K562 (cell line): ENCODE measurements at regions not wholly inside any gene's neighbourhood (a gene's known extent, or its start where the extent isn't known, plus 50 kb on each side); places are given as distances from the start of the nearest gene placed in this dataset.

Experiments
- ATAC-seq: fragments of 200-7000 bp; cut with Tn5 transposase; 3 replicates; pipeline ENCODE4 v1.9.1; 2020; ENCODE audit warnings: moderate library complexity
- BruUV-seq: library from RNA; stranded (reverse); fragments of 400-500 nt; replicated peaks from 2 replicates; lab custom pipeline; 2021; lab: Mats Ljungman, UMichigan
- CTCF ChIA-PET: fragments of 300-600 bp; formaldehyde crosslinking; extraction: SDS; loops from one replicate; lab custom pipeline; 2021; ENCODE audit warnings: low intra/inter-chr PET ratio; lab: Yijun Ruan, JAX
- POLR2A ChIA-PET: fragments of 300-600, 350-650 bp; sonication (Branson Sonifier 250); formaldehyde crosslinking; extraction: SDS; loops from one replicate; lab custom pipeline; 2021; ENCODE audit warnings: antibody characterized with exemption, inconsistent platforms; lab: Yijun Ruan, JAX
- DNase-seq, 4 experiments: peaks; one replicate each; pipeline versions ENCODE4 v3.0.0 to v3.0.0-alpha.2; 2011 to 2018; ENCODE audit warnings: low spot score in 3 of 4, mixed read lengths in 3 of 4; ENCODE audit errors: extremely low read depth in 1 of 4
- FAIRE-seq: peaks from 2 replicates; lab custom pipeline; 2011; peaks lifted over from hg19 to GRCh38; lab: Jason Lieb, UNC
- H2AFZ ChIP-seq: 2 replicates; pipeline ENCODE4 v1.6.0; 2011; ENCODE audit warnings: low read depth, low read length, control low read depth, inconsistent platforms
- H3K27ac ChIP-seq: fragments of 200-600 bp; 3 replicates; pipeline ENCODE4 v1.8.0; 2011; ENCODE audit warnings: low read depth, mild to moderate bottlenecking, control low read depth, inconsistent platforms, low read length, moderate library complexity, mixed read lengths; ENCODE audit errors: extremely low read depth
- H3K27me3 ChIP-seq, 2 experiments: fragments of 300-600 bp in 1 of 2; 2 replicates in 1 of 2; 3 replicates in 1 of 2; pipeline versions ENCODE4 v1.6.0 to v1.8.0; 2011; ENCODE audit warnings: inconsistent platforms in 2 of 2, low read length in 2 of 2, mild to moderate bottlenecking in 1 of 2, mixed read lengths in 1 of 2, moderate library complexity in 1 of 2; ENCODE audit not compliant: control insufficient read depth in 2 of 2, insufficient read depth in 2 of 2
- H3K36me3 ChIP-seq: fragments of 300-600 bp; 3 replicates; pipeline ENCODE4 v1.8.0; 2011; ENCODE audit warnings: mild to moderate bottlenecking, low read length, inconsistent platforms; ENCODE audit not compliant: control insufficient read depth, insufficient read depth
- H3K4me1 ChIP-seq, 2 experiments: fragments of 200-600 bp in 1 of 2; replicated peaks in 1 of 2; 2 replicates in 1 of 2; 3 replicates in 1 of 2; pipeline versions ENCODE4 v1.5.1 to v1.8.0; 2011; ENCODE audit warnings: inconsistent platforms in 2 of 2, low read length in 2 of 2, mild to moderate bottlenecking in 1 of 2, mixed read lengths in 1 of 2, moderate library complexity in 1 of 2; ENCODE audit not compliant: control insufficient read depth in 2 of 2, insufficient read depth in 2 of 2
- H3K4me2 ChIP-seq: 2 replicates; pipeline ENCODE4 v1.6.1; 2011; ENCODE audit warnings: low read length, control low read depth, inconsistent platforms, mixed read lengths; ENCODE audit not compliant: insufficient read depth
- H3K4me3 ChIP-seq: fragments of 200-600 bp; sonication (generic), shearing (Covaris generic); 2 replicates; pipeline ENCODE4 v1.5.1; 2016; ENCODE audit warnings: control low read depth, inconsistent platforms
- H3K79me2 ChIP-seq: fragments of 200-600 bp; 3 replicates; pipeline ENCODE4 v1.8.0; 2011; ENCODE audit warnings: low read length, inconsistent platforms; ENCODE audit not compliant: control insufficient read depth, insufficient read depth
- H3K9ac ChIP-seq, 2 experiments: 2 replicates each; pipeline versions ENCODE4 v1.6.0 to v1.6.1; 2011; ENCODE audit warnings: low read depth in 2 of 2, low read length in 2 of 2, control low read depth in 1 of 2, inconsistent platforms in 1 of 2, mild to moderate bottlenecking in 1 of 2, mixed read lengths in 1 of 2; ENCODE audit not compliant: insufficient read depth in 1 of 2
- H3K9me1 ChIP-seq: one replicate; pipeline ENCODE4 v1.6.0; 2011; ENCODE audit warnings: inconsistent platforms, mild to moderate bottlenecking, low read length, moderate library complexity; ENCODE audit not compliant: control insufficient read depth, insufficient read depth
- H3K9me3 ChIP-seq: replicated peaks from 2 replicates; pipeline ENCODE4 v1.5.1; 2011; ENCODE audit warnings: low read depth, low read length, inconsistent platforms; ENCODE audit not compliant: control insufficient read depth, insufficient read depth
- H4K20me1 ChIP-seq: replicated peaks from 2 replicates; pipeline ENCODE4 v1.6.1; 2011; ENCODE audit warnings: low read length, inconsistent platforms, mixed read lengths; ENCODE audit not compliant: control insufficient read depth, insufficient read depth
- ATF1 ChIP-seq, 2 experiments: fragments of 450-650 bp in 1 of 2; IDR thresholded peaks; 2 replicates each; pipeline ENCODE4 v1.6.1; 2016; ENCODE audit warnings: missing compliant biosample characterization in 1 of 2, missing genetic modification characterization in 1 of 2
- CLOCK ChIP-seq: fragments of 250-450 bp; sonication (Bioruptor Pico); IDR thresholded peaks from 2 replicates; pipeline ENCODE4 v1.4.0; 2020; ENCODE audit warnings: mild to moderate bottlenecking, moderate library complexity, borderline replicate concordance
- E2F6 ChIP-seq, 2 experiments: IDR thresholded peaks; 2 replicates each; pipeline ENCODE4 v1.6.1; 2011; ENCODE audit warnings: borderline replicate concordance in 1 of 2, control low read depth in 1 of 2, low read depth in 1 of 2, low read length in 1 of 2, mild to moderate bottlenecking in 1 of 2, mixed read lengths in 1 of 2, moderate library complexity in 1 of 2; ENCODE audit not compliant: insufficient read depth in 1 of 2, insufficient read length in 1 of 2, poor library complexity in 1 of 2, severe bottlenecking in 1 of 2; ENCODE audit errors: extremely low read depth in 1 of 2
- FOXJ3 ChIP-seq: sonication (generic); formaldehyde crosslinking; IDR thresholded peaks from 2 replicates; pipeline ENCODE4 v1.4.0; 2020; ENCODE audit warnings: mild to moderate bottlenecking, missing genetic modification reagents
- IRF2 ChIP-seq: sonication (generic); formaldehyde crosslinking; IDR thresholded peaks from 2 replicates; pipeline ENCODE4 v1.8.1; 2022; ENCODE audit warnings: mild to moderate bottlenecking, missing genetic modification reagents
- MAFG ChIP-seq: fragments of 450-650 bp; conservative IDR thresholded peaks from 2 replicates; pipeline ENCODE4 v1.6.1; 2016; ENCODE audit warnings: missing genetic modification characterization, missing compliant biosample characterization
- MED1 ChIP-seq: sonication (generic); formaldehyde crosslinking; IDR thresholded peaks from 2 replicates; pipeline ENCODE4 v1.8.1; 2023; ENCODE audit warnings: missing genetic modification reagents, borderline replicate concordance
- MTA3 ChIP-seq: fragments of 450-650 bp; formaldehyde crosslinking; IDR thresholded peaks from 2 replicates; pipeline ENCODE4 v1.6.1; 2017; ENCODE audit warnings: mild to moderate bottlenecking, borderline replicate concordance
- POLR2AphosphoS5 ChIP-seq: IDR thresholded peaks from 2 replicates; pipeline ENCODE4 v1.6.1; 2011; ENCODE audit warnings: mild to moderate bottlenecking, low read depth, low read length, moderate library complexity; ENCODE audit not compliant: control insufficient read depth, insufficient read depth
- RCOR1 ChIP-seq, 2 experiments: IDR thresholded peaks; 2 replicates each; pipeline ENCODE4 v1.6.1; 2012; ENCODE audit warnings: low read depth in 2 of 2, low read length in 2 of 2, borderline replicate concordance in 1 of 2, improper control_type of control experiment in 1 of 2
- THRA ChIP-seq: fragments of 450-650 bp; IDR thresholded peaks from 2 replicates; pipeline ENCODE4 v1.6.1; 2017; ENCODE audit warnings: mild to moderate bottlenecking, moderate library complexity
- U2AF1 ChIP-seq: fragments of 200-400 bp; formaldehyde crosslinking; optimal IDR thresholded peaks from 2 replicates; pipeline ENCODE3; 2017; ENCODE audit warnings: mild to moderate bottlenecking, low read depth, low read length, moderate library complexity
- XRCC3 ChIP-seq: fragments of 450-650 bp; IDR thresholded peaks from 2 replicates; pipeline ENCODE4 v1.6.1; 2017; ENCODE audit warnings: mild to moderate bottlenecking, moderate library complexity
- ZNF197 ChIP-seq: fragments of 200-800 bp; sonication (Bioruptor generic); IDR thresholded peaks from 2 replicates; pipeline ENCODE4 v1.6.1; 2016; ENCODE audit warnings: low read depth, missing genetic modification characterization, missing compliant biosample characterization
- ZNF507 ChIP-seq: conservative IDR thresholded peaks from 2 replicates; pipeline ENCODE4 v1.6.1; 2017; ENCODE audit warnings: missing genetic modification characterization, missing compliant biosample characterization
- WGBS: fragments of 100-300 bp; shearing (Covaris generic); methylation state at CpG from one replicate; pipeline ENCODE4 v1.1.6; 2016; ENCODE audit warnings: low coverage, mixed read lengths; ENCODE audit not compliant: insufficient coverage; ENCODE audit errors: missing lambda C conversion rate; 5-methylcytosine and 5-hydroxymethylcytosine counted together
- in situ Hi-C: fragments of 300-500 bp; cut with MboI; formaldehyde crosslinking; loops from 4 replicates; pipeline ENCODE4 v1.15.0; 2018; ENCODE audit warnings: inconsistent platforms, mixed read lengths
- intact Hi-C: fragments of 100-400 bp; cut with micrococcal nuclease; formaldehyde crosslinking; loops from 2 replicates; pipeline ENCODE4 v1.14.2; 2022

- 2% methylated on average over 5 of the region's 5 CpGs for WGBS
- Histone ChIP-seq H3K4me1 (no peaks in the 10 kb centered on the region), H3K79me2 (no peaks in the 10 kb centered on the region), H3K36me3 (no peaks in the 10 kb centered on the region), H3K9me1 (no peaks in the 10 kb centered on the region), H3K4me3 (no peak overlapping the region), H3K27me3 (no peaks in the 10 kb centered on the region), H3K27ac (no peak overlapping the region), H2AFZ (no peak overlapping the region), H3K9me3 (no peaks in the 10 kb centered on the region), H4K20me1 (no peaks in the 10 kb centered on the region), H3K4me2 (no peak overlapping the region), H3K9ac (no peak overlapping the region)
- DNase-seq (no peak), ATAC-seq (no peak), FAIRE-seq (no peak)
- in situ Hi-C loops (no loop called here), intact Hi-C loops (no loop called here)
- POLR2A ChIA-PET = interaction anchor here (1.5 kb wide), 1 partner anchor 12 kb away, joined by 3 read pairs; no protein-coding TSS in a partner anchor
- BruUV-seq = no TSS peak
- CTCF ChIA-PET = no interaction called here
- TF ChIP-seq E2F6 (IDR thresholded peaks at IDR 0.05; ENCODE audit: borderline replicate concordance in 1 of 2, extremely low read depth in 1 of 2, insufficient read depth in 1 of 2, insufficient read length in 1 of 2, low read depth in 1 of 2, low read length in 1 of 2, poor library complexity in 1 of 2, severe bottlenecking in 1 of 2) = no peak
- TF ChIP-seq MED1 (CRISPR knock-in tag) = no peak
- TF ChIP-seq ZNF197 (CRISPR knock-in tag) = no peak
- TF ChIP-seq THRA = no peak
- no peak for TF ChIP-seq MAFG (tag)
- no peak for TF ChIP-seq ZNF507 (tag)
- no peak for TF ChIP-seq FOXJ3 (CRISPR knock-in tag)
- TF ChIP-seq IRF2 = no peak
- TF ChIP-seq CLOCK = no peak
- TF ChIP-seq ATF1 (CRISPR knock-in tag; IDR thresholded peaks at IDR 0.05) = no peak
- no peak for TF ChIP-seq ATF1 (tag; IDR thresholded peaks at IDR 0.05)
- TF ChIP-seq MTA3 = no peak
- no peak for TF ChIP-seq XRCC3
- no peak for TF ChIP-seq RCOR1 (IDR thresholded peaks at IDR 0.05; ENCODE audit: borderline replicate concordance in 1 of 2, low read depth in 2 of 2, low read length in 2 of 2)
- no peak for TF ChIP-seq U2AF1
- no peak for TF ChIP-seq POLR2AphosphoS5
Observed at GRCh38 chr2:21330786-21331391, 207.1 kb downstream of the TDRD15 start.
